ENCODE measurements at regions not wholly inside any gene's neighbourhood (a gene's known extent, or its start where the extent isn't known, plus 50 kb on each side); places are given as distances from the start of the nearest gene placed in this dataset.
"Not testable (repeated sequence)": the region's sequence is repeated elsewhere in the genome, so short reads cannot be mapped to it uniquely, and the experiment has no call there.

GRCh38 chr7:126166645-126167044, 1086.1 kb downstream of the GRM8 start:
- DNase-seq, result no peak

- no peak for DNase-seq
Measured at GRCh38 chr7:126163647-126164046, 1089.1 kb downstream of the GRM8 start.

GRCh38 chr7:126157391-126157790, 1095.3 kb downstream of the GRM8 start:
- no peak for DNase-seq

- DNase-seq, result no peak
Measured at GRCh38 chr7:126150278-126150958, 1102.3 kb downstream of the GRM8 start.

- DNase-seq, result no peak
Measured at GRCh38 chr7:126140858-126141466, 1111.8 kb downstream of the GRM8 start.

GRCh38 chr7:126119981-126120380, 1132.8 kb downstream of the GRM8 start:
- no peak for DNase-seq

GRCh38 chr7:126103582-126103981, 1149.2 kb downstream of the GRM8 start:
- no peak for DNase-seq

GRCh38 chr7:126083014-126083413, 1153.4 kb upstream of the POT1 start:
- DNase-seq, result no peak

GRCh38 chr7:126079581-126079980, 1150.0 kb upstream of the POT1 start:
- DNase-seq, result no peak

- DNase-seq, result no peak
Measured at GRCh38 chr7:126079151-126079550, 1149.5 kb upstream of the POT1 start.

- no peak for DNase-seq
Measured at GRCh38 chr7:126065766-126066165, 1136.1 kb upstream of the POT1 start.

GRCh38 chr7:126057979-126058378, 1128.4 kb upstream of the POT1 start:
- no peak for DNase-seq

- not testable (repeated sequence) for DNase-seq
Measured at GRCh38 chr7:126056613-126057012, 1127.0 kb upstream of the POT1 start.

- no peak for DNase-seq
Measured at GRCh38 chr7:126052229-126052628, 1122.6 kb upstream of the POT1 start.

- DNase-seq, result no peak
Measured at GRCh38 chr7:126044662-126045061, 1115.0 kb upstream of the POT1 start.

GRCh38 chr7:126041472-126041871, 1111.8 kb upstream of the POT1 start:
- no peak for DNase-seq

GRCh38 chr7:126040114-126041045, 1110.8 kb upstream of the POT1 start:
- DNase-seq, result no peak

- DNase-seq, result no peak
Measured at GRCh38 chr7:126026421-126027088, 1096.9 kb upstream of the POT1 start.

GRCh38 chr7:126022452-126022851, 1092.8 kb upstream of the POT1 start:
- DNase-seq, result no peak

GRCh38 chr7:126016722-126017121, 1087.1 kb upstream of the POT1 start:
- DNase-seq, result no peak

- DNase-seq, result no peak
Measured at GRCh38 chr7:126005064-126005463, 1075.4 kb upstream of the POT1 start.

GRCh38 chr7:126001349-126001748, 1071.7 kb upstream of the POT1 start:
- no peak for DNase-seq

- DNase-seq, result no peak
Measured at GRCh38 chr7:125984795-125985194, 1055.2 kb upstream of the POT1 start.

Data from NCI-H510A (cell line).